ENCODE measurements at regions not wholly inside any gene's neighbourhood (a gene's known extent, or its start where the extent isn't known, plus 50 kb on each side); places are given as distances from the start of the nearest gene placed in this dataset.
"Not testable (repeated sequence)": the region's sequence is repeated elsewhere in the genome, so short reads cannot be mapped to it uniquely, and the experiment has no call there.

- DNase-seq = no peak
Measured at GRCh38 chr4:132269303-132269990, 879.6 kb upstream of the PCDH10 start.

- DNase-seq = no peak
Measured at GRCh38 chr4:132275583-132276121, 873.4 kb upstream of the PCDH10 start.

- DNase-seq = no peak
Measured at GRCh38 chr4:132276185-132276584, 872.9 kb upstream of the PCDH10 start.

- DNase-seq = no peak
Measured at GRCh38 chr4:132276989-132277388, 872.1 kb upstream of the PCDH10 start.

- DNase-seq = no peak
Measured at GRCh38 chr4:132281733-132282132, 867.4 kb upstream of the PCDH10 start.

GRCh38 chr4:132284910-132285426 is 864.1 kb upstream of the PCDH10 start:
- no peak for DNase-seq

- DNase-seq = no peak
Measured at GRCh38 chr4:132297346-132297745, 851.7 kb upstream of the PCDH10 start.

- no peak for DNase-seq
Measured at GRCh38 chr4:132299841-132300240, 849.3 kb upstream of the PCDH10 start.

- no peak for DNase-seq
Measured at GRCh38 chr4:132312521-132312920, 836.6 kb upstream of the PCDH10 start.

- DNase-seq = no peak
Measured at GRCh38 chr4:132313852-132314251, 835.2 kb upstream of the PCDH10 start.

- DNase-seq = no peak
Measured at GRCh38 chr4:132316738-132317137, 832.4 kb upstream of the PCDH10 start.

- DNase-seq = no peak
Measured at GRCh38 chr4:132317923-132318322, 831.2 kb upstream of the PCDH10 start.

- no peak for DNase-seq
Measured at GRCh38 chr4:132328761-132329160, 820.3 kb upstream of the PCDH10 start.

- DNase-seq = no peak
Measured at GRCh38 chr4:132330994-132331393, 818.1 kb upstream of the PCDH10 start.

- no peak for DNase-seq
Measured at GRCh38 chr4:132332932-132333723, 816.0 kb upstream of the PCDH10 start.

GRCh38 chr4:132333724-132334047 is 815.4 kb upstream of the PCDH10 start:
- no peak for DNase-seq

GRCh38 chr4:132334081-132334480 is 815.0 kb upstream of the PCDH10 start:
- no peak for DNase-seq

- DNase-seq = no peak
Measured at GRCh38 chr4:132344924-132345828, 803.9 kb upstream of the PCDH10 start.

- no peak for DNase-seq
Measured at GRCh38 chr4:132346016-132346415, 803.1 kb upstream of the PCDH10 start.

GRCh38 chr4:132351606-132352005 is 797.5 kb upstream of the PCDH10 start:
- not testable (repeated sequence) for DNase-seq

- no peak for DNase-seq
Measured at GRCh38 chr4:132382243-132382642, 766.9 kb upstream of the PCDH10 start.

- DNase-seq = no peak
Measured at GRCh38 chr4:132383571-132384199, 765.4 kb upstream of the PCDH10 start.

- DNase-seq = no peak
Measured at GRCh38 chr4:132384709-132385108, 764.4 kb upstream of the PCDH10 start.
